Fibroblast of lung (primary cell): ENCODE measurements at regions not wholly inside any gene's neighbourhood (a gene's known extent, or its start where the extent isn't known, plus 50 kb on each side); places are given as distances from the start of the nearest gene placed in this dataset.

Source experiments
- DNase-seq, 2 donors: peaks; one replicate each; pipeline versions ENCODE4 v3.0.0 to v3.0.0-alpha.2; 2010; ENCODE audit warnings: low read depth in 2 of 2
- H2AFZ ChIP-seq: 2 replicates; pipeline ENCODE4 v1.5.1; 2012; ENCODE audit warnings: low read length, control low read depth, inconsistent platforms
- H3K27ac ChIP-seq: 2 replicates; pipeline ENCODE4 v1.5.1; 2011; ENCODE audit warnings: low read length, control low read depth; ENCODE audit not compliant: insufficient read depth
- H3K27me3 ChIP-seq: 2 replicates; pipeline ENCODE4 v1.5.1; 2011; ENCODE audit warnings: mild to moderate bottlenecking, low read length; ENCODE audit not compliant: control insufficient read depth, insufficient read depth
- H3K36me3 ChIP-seq: 2 replicates; pipeline ENCODE4 v1.5.1; 2011; ENCODE audit warnings: low read length; ENCODE audit not compliant: control insufficient read depth, insufficient read depth
- H3K4me1 ChIP-seq: 2 replicates; pipeline ENCODE4 v1.5.1; 2011; ENCODE audit warnings: low read length; ENCODE audit not compliant: control insufficient read depth, insufficient read depth; ENCODE audit errors: extremely low read depth
- H3K4me2 ChIP-seq: 2 replicates; pipeline ENCODE4 v1.5.1; 2011; ENCODE audit warnings: low read length, control low read depth; ENCODE audit not compliant: insufficient read depth; ENCODE audit errors: extremely low read depth
- H3K4me3 ChIP-seq, 4 experiments: fragments of 200-600 bp in 1 of 4; sonication (generic) in 1 of 4; replicated peaks in 1 of 4; 2 replicates each; pipeline ENCODE4 v1.5.1; 2011 to 2016; ENCODE audit warnings: low read length in 4 of 4, low read depth in 3 of 4, mild to moderate bottlenecking in 3 of 4, control low read depth in 2 of 4, inconsistent platforms in 1 of 4, mixed read lengths in 1 of 4; ENCODE audit not compliant: insufficient read depth in 1 of 4; ENCODE audit errors: control extremely low read depth in 1 of 4
- H3K79me2 ChIP-seq: 2 replicates; pipeline ENCODE4 v1.5.1; 2012; ENCODE audit warnings: mild to moderate bottlenecking, low read length, inconsistent platforms; ENCODE audit not compliant: control insufficient read depth, insufficient read depth
- H3K9ac ChIP-seq: 2 replicates; pipeline ENCODE4 v1.5.1; 2011; ENCODE audit warnings: mild to moderate bottlenecking, low read length, control low read depth; ENCODE audit not compliant: insufficient read depth
- H3K9me3 ChIP-seq: 2 replicates; pipeline ENCODE4 v1.5.1; 2012; ENCODE audit warnings: low read depth, low read length; ENCODE audit not compliant: control insufficient read depth, insufficient read depth
- H4K20me1 ChIP-seq: 2 replicates; pipeline ENCODE4 v1.5.1; 2011; ENCODE audit warnings: low read length; ENCODE audit not compliant: control insufficient read depth, insufficient read depth; ENCODE audit errors: extremely low read depth
- CTCF ChIP-seq, 2 donors: IDR thresholded peaks in 1 of 2; conservative IDR thresholded peaks in 1 of 2; 1 replicate in 1 of 2; 2 replicates in 1 of 2; pipeline ENCODE4 v1.5.1; 2011 to 2012; ENCODE audit warnings: low read length in 2 of 2, control low read depth in 1 of 2, inconsistent platforms in 1 of 2, low read depth in 1 of 2, mild to moderate bottlenecking in 1 of 2
- EZH2 ChIP-seq: IDR thresholded peaks from 2 replicates; pipeline ENCODE4 v1.5.1; 2012; ENCODE audit warnings: low read length, control low read depth, mild to moderate bottlenecking; ENCODE audit errors: missing control alignments

- H3K79me2 ChIP-seq, result no peaks in the 10 kb centered on the region
- no peak overlapping the region for H2AFZ ChIP-seq
- no peak overlapping the region for H3K4me2 ChIP-seq
- H3K27ac ChIP-seq, result no peak overlapping the region
- H3K36me3 ChIP-seq, result no peaks in the 10 kb centered on the region
- H3K4me1 ChIP-seq, result no peaks in the 10 kb centered on the region
- H3K27me3 ChIP-seq, result no peaks in the 10 kb centered on the region
- no peak overlapping the region for H3K4me3 ChIP-seq
- no peak overlapping the region for H3K9ac ChIP-seq
- no peaks in the 10 kb centered on the region for H3K9me3 ChIP-seq
- DNase-seq, result peak in 1 of 2 donors; percentile 12
- TF ChIP-seq CTCF (conservative IDR thresholded peaks at IDR 0.05 in 1 of 2, IDR thresholded peaks at IDR 0.05 in 1 of 2; ENCODE audit: low read depth in 1 of 2, low read length in 2 of 2) (no peak), EZH2 (no peak)
- no peaks in the 10 kb centered on the region for H4K20me1 ChIP-seq
Observed at GRCh38 chr22:22836635-22837034, 51.0 kb upstream of the IGLL5 start.
